A549 (cell line): ENCODE measurements at regions not wholly inside any gene's neighbourhood (a gene's known extent, or its start where the extent isn't known, plus 50 kb on each side); places are given as distances from the start of the nearest gene placed in this dataset.
"Not testable (repeated sequence)": the region's sequence is repeated elsewhere in the genome, so short reads cannot be mapped to it uniquely, and the experiment has no call there.

Experiments used
- ATAC-seq, 2 experiments: fragments of 200-7000 bp in 1 of 2; fragments of >200 bp in 1 of 2; cut with Nextera tagmentation in 1 of 2; cut with Tn5 transposase in 1 of 2; 3 replicates each; pipeline versions ENCODE4 v1.8.0 to v1.9.1; 2018 to 2020; ENCODE audit warnings: mild to moderate bottlenecking in 1 of 2, moderate library complexity in 1 of 2
- CTCF ChIA-PET: fragments of 300-600 bp; sonication (Branson Sonifier 250); formaldehyde crosslinking; extraction: SDS; loops from one replicate; lab custom pipeline; 2021; ENCODE audit warnings: antibody characterized with exemption, inconsistent platforms; lab: Yijun Ruan, JAX
- POLR2A ChIA-PET: fragments of 350-600 bp; formaldehyde crosslinking; extraction: SDS; loops from one replicate; lab custom pipeline; 2021; ENCODE audit warnings: antibody characterized with exemption, inconsistent platforms; lab: Yijun Ruan, JAX
- DNase-seq, 2 experiments: peaks; one replicate each; pipeline versions ENCODE4 v3.0.0 to v3.0.0-alpha.2; 2011 to 2016; ENCODE audit warnings: low read depth in 1 of 2, low spot score in 1 of 2
- FAIRE-seq: peaks from 2 replicates; lab custom pipeline; 2011; peaks lifted over from hg19 to GRCh38; lab: Jason Lieb, UNC
- H3K27ac ChIP-seq, 2 experiments: fragments of >200 bp; sonication (Bioruptor Twin); formaldehyde crosslinking; 3 replicates each; pipeline ENCODE4 v1.5.1; 2016 to 2017
- H3K4me1 ChIP-seq: fragments of >200 bp; sonication (Bioruptor Twin); formaldehyde crosslinking; 3 replicates; pipeline ENCODE4 v1.6.1; 2016
- H3K4me2 ChIP-seq: fragments of >200 bp; sonication (Bioruptor Twin); formaldehyde crosslinking; 3 replicates; pipeline ENCODE4 v1.6.1; 2016
- H3K4me3 ChIP-seq: fragments of >200 bp; sonication (Bioruptor Twin); formaldehyde crosslinking; 3 replicates; pipeline ENCODE4 v1.5.1; 2016
- H3K9me3 ChIP-seq: fragments of >200 bp; sonication (Bioruptor Twin); formaldehyde crosslinking; 3 replicates; pipeline ENCODE4 v1.6.1; 2016
- ATOH8 ChIP-seq: fragments of 250-450 bp; sonication (Bioruptor Pico); IDR thresholded peaks from 2 replicates; pipeline ENCODE4 v1.5.0; 2020; ENCODE audit warnings: low read depth, mild to moderate bottlenecking, moderate library complexity
- CBX8 ChIP-seq: fragments of 200-600 bp; sonication (generic); IDR thresholded peaks from 2 replicates; pipeline ENCODE4 v1.6.1; 2016
- CHD2 ChIP-seq: fragments of 150-350 bp; IDR thresholded peaks from 2 replicates; pipeline ENCODE4 v1.6.1; 2014; ENCODE audit warnings: low read length; ENCODE audit not compliant: partially characterized antibody
- E2F6 ChIP-seq: IDR thresholded peaks from 2 replicates; pipeline ENCODE4 v1.6.1; 2012; ENCODE audit warnings: low read depth, borderline replicate concordance
- EHF ChIP-seq: fragments of 250-450 bp; sonication (Bioruptor Pico); IDR thresholded peaks from 2 replicates; pipeline ENCODE4 v1.5.0; 2020; ENCODE audit warnings: mild to moderate bottlenecking
- ESRRA ChIP-seq: fragments of 150-350 bp; IDR thresholded peaks from 2 replicates; pipeline ENCODE4 v1.6.1; 2014; ENCODE audit warnings: mild to moderate bottlenecking, low read length, borderline replicate concordance
- FOSB ChIP-seq: fragments of 250-450 bp; sonication (Bioruptor Pico); IDR thresholded peaks from 2 replicates; pipeline ENCODE4 v1.5.0; 2020; ENCODE audit warnings: mild to moderate bottlenecking, moderate library complexity
- FOXS1 ChIP-seq: fragments of 250-450 bp; sonication (Bioruptor Pico); IDR thresholded peaks from 2 replicates; pipeline ENCODE4 v1.5.0; 2020; ENCODE audit warnings: mild to moderate bottlenecking, moderate library complexity
- GATA3 ChIP-seq: IDR thresholded peaks from 2 replicates; pipeline ENCODE4 v1.6.1; 2012; ENCODE audit warnings: borderline replicate concordance
- HDAC2 ChIP-seq: fragments of 200-600 bp; sonication (generic); IDR thresholded peaks from 2 replicates; pipeline ENCODE4 v1.6.1; 2016
- HOXB13 ChIP-seq: fragments of 250-450 bp; sonication (Bioruptor Pico); IDR thresholded peaks from 2 replicates; pipeline ENCODE4 v1.5.0; 2020; ENCODE audit warnings: low read depth, mild to moderate bottlenecking, moderate library complexity
- HOXB5 ChIP-seq: fragments of 250-450 bp; sonication (Bioruptor Pico); IDR thresholded peaks from 2 replicates; pipeline ENCODE4 v1.5.0; 2020; ENCODE audit warnings: mild to moderate bottlenecking, moderate library complexity
- JUN ChIP-seq, 2 experiments: fragments of >200 bp; sonication (Bioruptor Twin); formaldehyde crosslinking; IDR thresholded peaks; 2 replicates in 1 of 2; 3 replicates in 1 of 2; pipeline ENCODE4 v1.6.1; 2016 to 2017
- JUNB ChIP-seq: fragments of >200 bp; sonication (Bioruptor Twin); formaldehyde crosslinking; IDR thresholded peaks from 2 replicates; pipeline ENCODE4 v1.6.1; 2016
- MAX ChIP-seq: IDR thresholded peaks from 2 replicates; pipeline ENCODE4 v1.6.1; 2012
- MAZ ChIP-seq: fragments of 150-350 bp; IDR thresholded peaks from 2 replicates; pipeline ENCODE4 v1.6.1; 2014; ENCODE audit warnings: antibody characterized with exemption, low read depth, low read length, borderline replicate concordance
- NFE2L2 ChIP-seq: fragments of 150-350 bp; conservative IDR thresholded peaks from 2 replicates; pipeline ENCODE4 v1.6.1; 2014; ENCODE audit warnings: low read length
- NPAS2 ChIP-seq: fragments of 250-450 bp; sonication (Bioruptor Pico); IDR thresholded peaks from 2 replicates; pipeline ENCODE4 v1.8.0; 2022; ENCODE audit warnings: mild to moderate bottlenecking, moderate library complexity, borderline replicate concordance
- PHF8 ChIP-seq: fragments of 200-600 bp; sonication (generic); IDR thresholded peaks from 2 replicates; pipeline ENCODE4 v1.6.1; 2016; ENCODE audit warnings: low read depth, mild to moderate bottlenecking, antibody characterized with exemption, moderate library complexity, borderline replicate concordance
- POLR2A ChIP-seq: IDR thresholded peaks from 2 replicates; pipeline ENCODE4 v1.6.1; 2012; ENCODE audit warnings: mild to moderate bottlenecking, low read length
- POLR2AphosphoS2 ChIP-seq: conservative IDR thresholded peaks from 2 replicates; pipeline ENCODE4 v1.6.1; 2012; ENCODE audit warnings: low read length, improper control_type of control experiment, inconsistent platforms
- RARB ChIP-seq: fragments of 250-450 bp; sonication (Bioruptor Pico); IDR thresholded peaks from 2 replicates; pipeline ENCODE4 v1.8.0; 2021; ENCODE audit warnings: mild to moderate bottlenecking, moderate library complexity
- RCOR1 ChIP-seq: fragments of 150-350 bp; IDR thresholded peaks from 2 replicates; pipeline ENCODE4 v1.6.1; 2014; ENCODE audit warnings: antibody characterized with exemption, low read length, low read depth
- RFX5 ChIP-seq: fragments of 450-650 bp; IDR thresholded peaks from 2 replicates; pipeline ENCODE4 v1.7.1; 2014; ENCODE audit warnings: antibody characterized with exemption, mild to moderate bottlenecking, moderate library complexity
- RNF2 ChIP-seq: fragments of 200-600 bp; sonication (generic); IDR thresholded peaks from 2 replicates; pipeline ENCODE4 v1.6.1; 2016; ENCODE audit warnings: low read depth, mild to moderate bottlenecking, antibody characterized with exemption, moderate library complexity, borderline replicate concordance
- SMC3 ChIP-seq: fragments of >200 bp; sonication (Bioruptor Twin); formaldehyde crosslinking; IDR thresholded peaks from 3 replicates; pipeline ENCODE4 v1.6.1; 2018; ENCODE audit warnings: inconsistent platforms
- TP53 ChIP-seq: fragments of 250-450 bp; sonication (Bioruptor Pico); IDR thresholded peaks from 2 replicates; pipeline ENCODE4 v1.5.0; 2021; ENCODE audit warnings: mild to moderate bottlenecking, moderate library complexity
- ZFP36 ChIP-seq: fragments of 450-650 bp; IDR thresholded peaks from 2 replicates; pipeline ENCODE4 v1.6.1; 2014; ENCODE audit warnings: borderline replicate concordance; ENCODE audit not compliant: partially characterized antibody
- ZSCAN20 ChIP-seq: fragments of 250-450 bp; sonication (Bioruptor Pico); IDR thresholded peaks from 2 replicates; pipeline ENCODE4 v1.8.0; 2022; ENCODE audit warnings: mild to moderate bottlenecking, moderate library complexity
- WGBS: methylation state at CpG from one replicate; pipeline ENCODE4 v1.1.6; 2017; ENCODE audit errors: missing lambda C conversion rate; 5-methylcytosine and 5-hydroxymethylcytosine counted together
- TF ChIP-seq, protein P1 (sequence below): fragments of 250-450 bp; sonication (Bioruptor Pico); IDR thresholded peaks from 2 replicates; pipeline ENCODE4 v1.5.0; 2021; ENCODE audit warnings: mild to moderate bottlenecking, moderate library complexity, borderline replicate concordance

DNA sequence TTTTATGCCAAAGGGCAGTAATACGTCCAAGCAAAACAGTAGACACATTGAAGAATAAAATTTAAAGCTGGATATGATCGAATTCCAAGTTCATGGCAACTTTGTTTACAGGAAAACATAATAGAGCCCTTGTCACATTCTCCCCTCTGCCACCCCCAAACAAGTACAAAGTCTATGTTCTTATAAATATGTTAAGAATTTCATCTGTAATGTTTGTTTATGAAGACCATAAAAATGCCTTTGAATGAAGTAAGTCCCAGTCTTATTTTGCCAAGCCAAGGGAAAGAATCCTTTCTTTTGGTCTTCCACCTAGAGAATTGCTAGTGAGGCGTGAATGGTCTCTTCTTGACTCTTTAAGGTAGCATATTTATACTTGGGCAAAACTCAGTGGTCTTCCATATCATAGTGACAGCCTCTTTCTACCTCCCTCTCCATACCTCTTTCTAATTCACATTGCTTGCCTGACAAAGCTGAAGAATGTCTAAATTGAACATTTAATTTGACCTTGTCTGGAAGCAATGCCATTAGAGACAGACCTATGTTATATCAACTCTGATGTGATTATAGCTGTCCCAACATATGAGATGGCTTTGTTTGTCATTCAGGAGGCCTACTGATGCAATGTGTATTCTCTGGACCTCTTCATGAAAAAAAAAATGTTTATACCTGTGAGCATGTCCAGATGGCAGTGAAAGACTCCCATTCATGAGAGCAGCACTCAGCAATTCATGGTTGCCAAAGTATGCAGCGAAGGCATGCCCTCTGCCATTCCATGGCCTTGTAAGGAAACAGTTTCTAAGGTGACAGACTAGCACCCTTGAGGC lies 70.6 kb upstream of the CCN2 start:
- H3K27ac ChIP-seq, result peak overlapping the region; percentile 48 to 52; a peak in 2 of 6 replicates
- 59% methylated on average over 4 of the region's 4 CpGs for WGBS
- H3K9me3 ChIP-seq, result no peaks in the 10 kb centered on the region
- H3K4me1 ChIP-seq, result peaks cover 16% of the 10 kb centered on the region
- ChIA-PET POLR2A (no interaction called here), CTCF (interaction anchor here (0.8 kb wide), 1 partner anchor 168 kb away, joined by 3 read pairs; no protein-coding TSS in a partner anchor)
- DNase-seq (peak in 1 of 2 experiments; percentile 54), ATAC-seq (peak in 1 of 2 experiments; percentile 57; a peak in 3 of 6 replicates), FAIRE-seq (no peak)
- no peak overlapping the region for H3K4me3 ChIP-seq
- peak overlapping the region; percentile 58 for H3K4me2 ChIP-seq
- TF ChIP-seq GATA3 (peak; percentile 13; the same call in 1 of the 2 replicates), JUN (IDR thresholded peaks at IDR 0.05) (no peak), HOXB13 (CRISPR knock-in tag) (no peak)

DNA sequence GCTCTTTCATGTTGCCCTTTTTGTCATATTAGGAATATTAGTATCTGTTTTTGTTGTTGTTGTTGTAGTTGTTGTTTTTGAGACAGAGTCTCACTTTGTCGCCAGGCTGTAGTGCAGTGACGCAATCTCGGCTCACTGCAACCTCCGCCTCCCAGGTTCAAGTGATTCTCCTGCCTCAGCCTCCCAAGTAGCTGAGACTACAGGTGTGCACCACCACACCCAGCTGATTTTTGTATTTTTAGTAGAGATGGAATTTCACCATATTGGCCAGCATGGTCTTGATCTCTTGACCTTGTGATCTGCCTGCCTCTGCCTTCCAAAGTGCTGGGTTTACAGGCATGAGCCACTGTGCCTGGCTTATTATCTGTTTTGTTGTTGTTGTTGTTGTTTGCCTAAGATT lies 69.7 kb upstream of the CCN2 start:
- WGBS, result 96% methylated on average over 4 of the region's 4 CpGs
- H3K27ac ChIP-seq, result peak overlapping the region in 1 of 2 experiments; percentile 52; a peak in 1 of 6 replicates
- H3K4me1 ChIP-seq, result peaks cover 16% of the 10 kb centered on the region
- ChIA-PET POLR2A (interaction anchor here (0.8 kb wide), 1 partner anchor 70 kb away, joined by 3 read pairs; the partner anchor contains the start of gene CCN2), CTCF (interaction anchor here (0.8 to 1.0 kb wide), 2 partner anchors 20 to 169 kb away, joined by 3 read pairs; no protein-coding TSS in a partner anchor)
- H3K4me2 ChIP-seq, H3K9me3 ChIP-seq, H3K4me3 ChIP-seq, FAIRE-seq, ATAC-seq, DNase-seq: not testable (repeated sequence)

DNA sequence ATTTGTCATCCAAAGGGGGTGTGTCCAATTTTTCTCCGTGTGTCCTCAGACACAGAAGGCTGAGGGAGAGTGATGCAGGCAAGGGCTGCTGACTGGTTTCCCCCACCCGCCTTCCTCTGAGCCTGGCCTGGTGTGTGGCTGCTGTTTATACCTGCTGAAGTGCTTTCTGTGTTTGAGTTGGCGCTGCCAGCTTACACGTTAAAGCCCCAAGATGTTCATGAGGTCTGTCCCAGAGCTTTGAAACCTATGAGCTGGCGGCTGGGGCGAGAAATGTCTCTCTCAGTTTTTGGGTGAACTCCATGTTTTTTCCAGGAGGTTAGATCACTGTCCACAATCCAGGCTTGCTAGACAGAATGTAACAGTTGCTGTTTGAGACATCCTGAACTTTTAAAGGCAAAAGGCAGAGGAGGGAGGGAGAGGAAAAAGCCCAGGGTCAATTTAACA lies 69.0 kb upstream of the CCN2 start:
- peak overlapping the region in 1 of 2 experiments; percentile 25; a peak in 1 of 6 replicates for H3K27ac ChIP-seq
- ATAC-seq, result no peak

DNA sequence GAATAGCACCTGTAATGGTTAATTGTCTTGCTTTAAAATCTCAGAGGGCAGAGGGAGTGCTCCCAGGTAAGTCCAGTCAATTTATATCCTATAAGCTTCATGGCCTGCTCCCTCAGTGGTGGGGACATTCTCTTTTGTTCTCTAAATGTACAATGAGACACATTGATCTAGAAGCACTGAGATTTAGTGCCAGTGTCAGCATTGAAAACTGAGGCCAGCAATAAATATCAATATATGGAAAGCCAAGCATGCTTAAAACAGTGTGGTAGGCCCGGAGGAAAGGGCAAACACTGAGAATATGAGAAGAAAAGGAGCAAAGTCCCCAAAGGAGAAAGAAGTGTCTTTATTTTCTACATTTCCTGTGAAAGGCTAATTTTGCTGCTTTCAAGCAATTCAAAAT lies 68.4 kb upstream of the CCN2 start:
- TF ChIP-seq, protein P1, sequence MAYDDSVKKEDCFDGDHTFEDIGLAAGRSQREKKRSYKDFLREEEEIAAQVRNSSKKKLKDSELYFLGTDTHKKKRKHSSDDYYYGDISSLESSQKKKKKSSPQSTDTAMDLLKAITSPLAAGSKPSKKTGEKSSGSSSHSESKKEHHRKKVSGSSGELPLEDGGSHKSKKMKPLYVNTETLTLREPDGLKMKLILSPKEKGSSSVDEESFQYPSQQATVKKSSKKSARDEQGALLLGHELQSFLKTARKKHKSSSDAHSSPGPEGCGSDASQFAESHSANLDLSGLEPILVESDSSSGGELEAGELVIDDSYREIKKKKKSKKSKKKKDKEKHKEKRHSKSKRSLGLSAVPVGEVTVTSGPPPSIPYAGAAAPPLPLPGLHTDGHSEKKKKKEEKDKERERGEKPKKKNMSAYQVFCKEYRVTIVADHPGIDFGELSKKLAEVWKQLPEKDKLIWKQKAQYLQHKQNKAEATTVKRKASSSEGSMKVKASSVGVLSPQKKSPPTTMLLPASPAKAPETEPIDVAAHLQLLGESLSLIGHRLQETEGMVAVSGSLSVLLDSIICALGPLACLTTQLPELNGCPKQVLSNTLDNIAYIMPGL (CRISPR knock-in tag), result no peak
- TF ChIP-seq ATOH8 (CRISPR knock-in tag), result no peak
- no peak for TF ChIP-seq ZFP36
- TF ChIP-seq FOXS1 (CRISPR knock-in tag), result no peak
- no peak for TF ChIP-seq HDAC2
- TF ChIP-seq MAX, result no peak
- TF ChIP-seq RNF2, result no peak
- no peak for TF ChIP-seq PHF8
- no peak for TF ChIP-seq POLR2AphosphoS2
- TF ChIP-seq CBX8, result no peak
- TF ChIP-seq ZSCAN20 (CRISPR knock-in tag), result no peak
- no peak for TF ChIP-seq ESRRA
- TF ChIP-seq MAZ, result no peak
- TF ChIP-seq POLR2A, result no peak
- no peak for TF ChIP-seq HOXB13 (CRISPR knock-in tag)
- no peak for TF ChIP-seq CHD2
- TF ChIP-seq NFE2L2, result no peak
- H3K4me2 ChIP-seq, result no peak overlapping the region; the same call in 2 of the 3 replicates
- peaks cover 16% of the 10 kb centered on the region for H3K4me1 ChIP-seq
- DNase-seq (no peak), ATAC-seq (no peak), FAIRE-seq (no peak)
- peak overlapping the region in 1 of 2 experiments; percentile 25; a peak in 1 of 6 replicates for H3K27ac ChIP-seq
- H3K9me3 ChIP-seq, result no peaks in the 10 kb centered on the region
- H3K4me3 ChIP-seq, result no peak overlapping the region
- ChIA-PET CTCF (no interaction called here), POLR2A (no interaction called here)
- 64% methylated on average over 1 of the region's 1 CpG for WGBS

More for the DNA sequence above, 69.0 kb upstream of the CCN2 start:
- no peaks in the 10 kb centered on the region for H3K9me3 ChIP-seq
- H3K4me3 ChIP-seq, result no peak overlapping the region
- POLR2A ChIA-PET, result interaction anchor here (0.8 kb wide), 1 partner anchor 69 kb away, joined by 3 read pairs; the partner anchor contains the start of gene CCN2
- DNase-seq (no peak), FAIRE-seq (no peak)
- peaks cover 16% of the 10 kb centered on the region for H3K4me1 ChIP-seq
- CTCF ChIA-PET, result interaction anchor here (1.0 kb wide), 1 partner anchor 19 kb away, joined by 3 read pairs; no protein-coding TSS in a partner anchor
- H3K4me2 ChIP-seq, result peak overlapping the region; percentile 7; the same call in 1 of the 3 replicates
- TF ChIP-seq E2F6, result no peak
- no peak for TF ChIP-seq SMC3
- TF ChIP-seq NPAS2 (CRISPR knock-in tag), result no peak
- TF ChIP-seq TP53, result no peak
- no peak for TF ChIP-seq ZFP36
- TF ChIP-seq FOSB (CRISPR knock-in tag), result no peak
- TF ChIP-seq FOXS1 (CRISPR knock-in tag), result no peak
- no peak for TF ChIP-seq RFX5
- no peak for TF ChIP-seq RARB (CRISPR knock-in tag)
- TF ChIP-seq RCOR1, result no peak
- TF ChIP-seq JUNB, result no peak
- no peak for TF ChIP-seq MAZ
- no peak for TF ChIP-seq HOXB5 (CRISPR knock-in tag)
- no peak for TF ChIP-seq CHD2
- TF ChIP-seq EHF, result no peak
- 78% methylated on average over 6 of the region's 6 CpGs for WGBS
